GDM1 (cell line): ENCODE measurements at regions not wholly inside any gene's neighbourhood (a gene's known extent, or its start where the extent isn't known, plus 50 kb on each side); places are given as distances from the start of the nearest gene placed in this dataset.

ENCODE experiments used
- DNase-seq: peaks from one replicate; lab custom pipeline; 2025; lab: John Stamatoyannopoulos, UW

- no peak for DNase-seq
Measured at GRCh38 chr14:86897704-86898513, 1095.1 kb downstream of the GALC start.

- no peak for DNase-seq
Measured at GRCh38 chr14:86897224-86897623, 1095.8 kb downstream of the GALC start.

- DNase-seq: no peak
Measured at GRCh38 chr14:86896701-86897100, 1096.3 kb downstream of the GALC start.

GRCh38 chr14:86892152-86892956 lies 1100.6 kb downstream of the GALC start:
- DNase-seq: no peak

GRCh38 chr14:86885280-86885679 lies 1107.7 kb downstream of the GALC start:
- no peak for DNase-seq

- no peak for DNase-seq
Measured at GRCh38 chr14:86884498-86884897, 1108.5 kb downstream of the GALC start.

- DNase-seq: no peak
Measured at GRCh38 chr14:86882818-86883217, 1110.2 kb downstream of the GALC start.

- no peak for DNase-seq
Measured at GRCh38 chr14:86865934-86866333, 1127.0 kb downstream of the GALC start.

GRCh38 chr14:86858591-86858990 lies 1134.4 kb downstream of the GALC start:
- no peak for DNase-seq

GRCh38 chr14:86858031-86858430 lies 1135.0 kb downstream of the GALC start:
- no peak for DNase-seq

GRCh38 chr14:86852530-86852929 lies 1140.5 kb downstream of the GALC start:
- no peak for DNase-seq

GRCh38 chr14:86847140-86847539 lies 1145.8 kb downstream of the GALC start:
- DNase-seq: no peak

GRCh38 chr14:86838363-86838762 lies 1154.6 kb downstream of the GALC start:
- DNase-seq: no peak

- no peak for DNase-seq
Measured at GRCh38 chr14:86826661-86827060, 1166.3 kb downstream of the GALC start.

GRCh38 chr14:86824167-86824566 lies 1168.8 kb downstream of the GALC start:
- no peak for DNase-seq

- DNase-seq: no peak
Measured at GRCh38 chr14:86823581-86823980, 1169.4 kb downstream of the GALC start.

GRCh38 chr14:86815341-86815740 lies 1177.6 kb downstream of the GALC start:
- DNase-seq: no peak

- DNase-seq: no peak
Measured at GRCh38 chr14:86802726-86803125, 1190.3 kb downstream of the GALC start.

GRCh38 chr14:86799244-86799647 lies 1193.7 kb downstream of the GALC start:
- no peak for DNase-seq

GRCh38 chr14:86798330-86798729 lies 1194.7 kb downstream of the GALC start:
- no peak for DNase-seq

GRCh38 chr14:86797075-86797351 lies 1196.0 kb downstream of the GALC start:
- no peak for DNase-seq

GRCh38 chr14:86796221-86797074 lies 1196.5 kb downstream of the GALC start:
- DNase-seq: no peak

- DNase-seq: no peak
Measured at GRCh38 chr14:86794689-86795088, 1198.3 kb downstream of the GALC start.
